ENCODE measurements at regions not wholly inside any gene's neighbourhood (a gene's known extent, or its start where the extent isn't known, plus 50 kb on each side); places are given as distances from the start of the nearest gene placed in this dataset.

DNA sequence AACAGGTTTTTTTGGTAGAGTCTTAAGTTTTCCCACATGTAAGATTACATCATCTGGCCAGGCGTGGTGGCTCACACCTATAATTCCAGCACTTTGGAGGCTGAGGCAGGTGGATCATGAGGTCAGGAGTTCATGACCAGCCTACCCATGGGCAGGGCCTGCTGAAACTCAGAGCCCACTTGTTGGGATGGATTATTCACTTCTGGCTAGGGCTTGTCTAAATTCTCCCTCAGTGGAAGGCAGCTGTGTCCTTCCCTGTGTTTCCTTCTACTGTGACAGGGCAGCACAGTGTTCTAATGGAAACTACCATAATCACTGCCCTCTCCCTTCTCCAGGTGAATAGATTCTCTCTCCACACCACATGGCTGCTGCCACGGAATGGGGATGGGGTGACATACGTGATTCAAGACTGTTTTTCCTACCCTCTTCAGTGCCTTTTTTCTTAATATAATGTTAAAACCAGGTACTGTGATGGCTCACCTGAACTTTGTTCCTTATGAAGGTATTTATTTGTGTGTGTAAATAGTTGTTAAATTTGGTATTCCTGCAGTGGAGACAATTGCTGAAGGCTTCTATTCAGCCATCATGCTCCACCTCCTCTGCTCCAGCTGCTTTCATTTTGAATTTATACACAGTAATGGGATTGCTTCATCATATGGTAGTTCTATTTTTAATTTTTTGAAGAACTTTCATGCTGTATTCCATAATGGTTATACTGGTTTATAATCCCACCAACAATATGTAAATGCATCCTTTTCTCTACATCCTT, 287.2 kb upstream of the HS3ST1 start:
- TF ChIP-seq, protein P1, sequence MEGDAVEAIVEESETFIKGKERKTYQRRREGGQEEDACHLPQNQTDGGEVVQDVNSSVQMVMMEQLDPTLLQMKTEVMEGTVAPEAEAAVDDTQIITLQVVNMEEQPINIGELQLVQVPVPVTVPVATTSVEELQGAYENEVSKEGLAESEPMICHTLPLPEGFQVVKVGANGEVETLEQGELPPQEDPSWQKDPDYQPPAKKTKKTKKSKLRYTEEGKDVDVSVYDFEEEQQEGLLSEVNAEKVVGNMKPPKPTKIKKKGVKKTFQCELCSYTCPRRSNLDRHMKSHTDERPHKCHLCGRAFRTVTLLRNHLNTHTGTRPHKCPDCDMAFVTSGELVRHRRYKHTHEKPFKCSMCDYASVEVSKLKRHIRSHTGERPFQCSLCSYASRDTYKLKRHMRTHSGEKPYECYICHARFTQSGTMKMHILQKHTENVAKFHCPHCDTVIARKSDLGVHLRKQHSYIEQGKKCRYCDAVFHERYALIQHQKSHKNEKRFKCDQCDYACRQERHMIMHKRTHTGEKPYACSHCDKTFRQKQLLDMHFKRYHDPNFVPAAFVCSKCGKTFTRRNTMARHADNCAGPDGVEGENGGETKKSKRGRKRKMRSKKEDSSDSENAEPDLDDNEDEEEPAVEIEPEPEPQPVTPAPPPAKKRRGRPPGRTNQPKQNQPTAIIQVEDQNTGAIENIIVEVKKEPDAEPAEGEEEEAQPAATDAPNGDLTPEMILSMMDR (IDR thresholded peaks at IDR 0.05) = no peak
- no peak for TF ChIP-seq EP300 (IDR thresholded peaks at IDR 0.05)
- TF ChIP-seq POLR2A (IDR thresholded peaks at IDR 0.05) = no peak
- TF ChIP-seq POLR2AphosphoS5 (IDR thresholded peaks at IDR 0.05) = no peak
